ENCODE measurements at regions not wholly inside any gene's neighbourhood (a gene's known extent, or its start where the extent isn't known, plus 50 kb on each side); places are given as distances from the start of the nearest gene placed in this dataset.

DNA sequence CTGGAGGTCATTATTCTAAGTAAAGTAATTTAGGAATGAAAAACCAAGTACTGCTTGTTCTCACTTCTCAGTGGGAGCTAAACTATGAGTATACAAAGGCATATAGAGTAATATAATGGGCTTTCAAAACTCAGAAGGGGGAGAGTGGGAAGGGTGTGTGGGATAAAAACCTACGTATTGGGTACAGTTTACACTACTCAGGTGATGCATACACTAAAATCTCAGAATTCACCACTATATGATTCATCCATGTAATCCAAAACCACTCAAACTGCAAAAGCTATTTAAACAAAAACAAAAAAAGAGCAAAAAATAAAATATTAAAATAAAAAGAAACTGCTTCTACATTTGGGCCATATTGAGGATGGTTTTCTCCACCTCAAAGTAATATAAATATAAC, 623.3 kb downstream of the NSUN3 start:
- no peak overlapping the region for H3K4me2 ChIP-seq
- 76% methylated on average over 1 of the region's 1 CpG for WGBS (ENCODE audit: low lambda C conversion rate, missing lambda C conversion rate)
- no peaks in the 10 kb centered on the region for H3K79me2 ChIP-seq
- no peaks in the 10 kb centered on the region for H3K9me2 ChIP-seq (replicated peaks; ENCODE audit: insufficient read depth)
- H3K27ac ChIP-seq: no peak overlapping the region
- H3K4me1 ChIP-seq (ENCODE audit: insufficient read depth): no peaks in the 10 kb centered on the region
- H3K9me3 ChIP-seq (ENCODE audit: low read depth): peaks cover 4% of the 10 kb centered on the region
- H3K27me3 ChIP-seq: no peaks in the 10 kb centered on the region
- TF ChIP-seq, protein P1, sequence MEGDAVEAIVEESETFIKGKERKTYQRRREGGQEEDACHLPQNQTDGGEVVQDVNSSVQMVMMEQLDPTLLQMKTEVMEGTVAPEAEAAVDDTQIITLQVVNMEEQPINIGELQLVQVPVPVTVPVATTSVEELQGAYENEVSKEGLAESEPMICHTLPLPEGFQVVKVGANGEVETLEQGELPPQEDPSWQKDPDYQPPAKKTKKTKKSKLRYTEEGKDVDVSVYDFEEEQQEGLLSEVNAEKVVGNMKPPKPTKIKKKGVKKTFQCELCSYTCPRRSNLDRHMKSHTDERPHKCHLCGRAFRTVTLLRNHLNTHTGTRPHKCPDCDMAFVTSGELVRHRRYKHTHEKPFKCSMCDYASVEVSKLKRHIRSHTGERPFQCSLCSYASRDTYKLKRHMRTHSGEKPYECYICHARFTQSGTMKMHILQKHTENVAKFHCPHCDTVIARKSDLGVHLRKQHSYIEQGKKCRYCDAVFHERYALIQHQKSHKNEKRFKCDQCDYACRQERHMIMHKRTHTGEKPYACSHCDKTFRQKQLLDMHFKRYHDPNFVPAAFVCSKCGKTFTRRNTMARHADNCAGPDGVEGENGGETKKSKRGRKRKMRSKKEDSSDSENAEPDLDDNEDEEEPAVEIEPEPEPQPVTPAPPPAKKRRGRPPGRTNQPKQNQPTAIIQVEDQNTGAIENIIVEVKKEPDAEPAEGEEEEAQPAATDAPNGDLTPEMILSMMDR (IDR thresholded peaks at IDR 0.05; ENCODE audit: poor library complexity): no peak
- TF ChIP-seq EZH2phosphoT487 (IDR thresholded peaks at IDR 0.05; ENCODE audit: low read depth, severe bottlenecking, unreplicated experiment) (no peak), EZH2 (IDR thresholded peaks at IDR 0.05; ENCODE audit: borderline replicate concordance) (no peak)
- DNase-seq (ENCODE audit: low spot score): no peak
- no peaks in the 10 kb centered on the region for H3K36me3 ChIP-seq (replicated peaks; ENCODE audit: insufficient read depth, low read depth)
- no peak overlapping the region for H2AFZ ChIP-seq
- no peak overlapping the region for H3K4me3 ChIP-seq
- H4K20me1 ChIP-seq (ENCODE audit: insufficient read depth, poor library complexity, severe bottlenecking): no peaks in the 10 kb centered on the region

DNA sequence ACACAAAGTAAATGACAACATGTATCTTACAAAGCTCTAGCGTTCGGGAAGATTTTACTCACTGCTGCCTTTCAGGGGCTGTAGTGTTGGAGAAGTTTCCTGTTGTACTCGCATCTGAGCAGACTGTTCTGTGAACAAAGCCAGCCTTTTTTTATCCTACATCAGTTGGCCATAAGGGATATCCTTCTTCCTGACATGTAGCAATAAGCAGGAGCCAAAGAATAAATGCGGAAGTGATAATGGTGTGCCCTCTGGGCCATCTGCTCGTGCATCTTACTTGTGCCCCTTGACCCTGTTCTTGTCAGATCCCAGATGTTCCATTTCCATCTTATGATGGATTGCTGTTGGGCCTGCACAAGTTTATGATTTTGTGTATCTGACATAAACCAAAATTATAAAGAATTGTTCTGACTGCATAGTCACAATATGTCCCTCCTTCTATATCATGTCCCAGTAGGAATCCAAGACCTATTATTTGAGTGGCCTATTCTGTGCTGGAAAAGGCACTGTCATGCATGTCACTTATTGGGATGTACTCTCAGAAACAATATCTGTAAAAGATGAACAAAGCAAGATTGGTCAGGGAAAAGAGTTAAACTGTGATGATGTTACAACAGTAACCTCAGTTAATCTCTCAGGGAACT, 631.3 kb downstream of the NSUN3 start:
- H3K36me3 ChIP-seq (replicated peaks; ENCODE audit: insufficient read depth, low read depth): no peaks in the 10 kb centered on the region
- no peak overlapping the region for H3K4me2 ChIP-seq
- H4K20me1 ChIP-seq (ENCODE audit: insufficient read depth, poor library complexity, severe bottlenecking): no peaks in the 10 kb centered on the region
- H3K4me1 ChIP-seq (ENCODE audit: insufficient read depth): no peaks in the 10 kb centered on the region
- TF ChIP-seq EZH2phosphoT487 (IDR thresholded peaks at IDR 0.05; ENCODE audit: low read depth, severe bottlenecking, unreplicated experiment) (no peak), EZH2 (IDR thresholded peaks at IDR 0.05; ENCODE audit: borderline replicate concordance) (no peak)
- TF ChIP-seq, protein P1 (IDR thresholded peaks at IDR 0.05; ENCODE audit: poor library complexity): no peak
- no peaks in the 10 kb centered on the region for H3K79me2 ChIP-seq
- H3K27me3 ChIP-seq: no peaks in the 10 kb centered on the region
- no peaks in the 10 kb centered on the region for H3K9me3 ChIP-seq (ENCODE audit: low read depth)
- no peak overlapping the region for H3K27ac ChIP-seq
- WGBS (ENCODE audit: low lambda C conversion rate, missing lambda C conversion rate): 66% methylated on average over 5 of the region's 5 CpGs
- DNase-seq (ENCODE audit: low spot score): no peak
- no peak overlapping the region for H3K4me3 ChIP-seq
- H3K9me2 ChIP-seq (replicated peaks; ENCODE audit: insufficient read depth): no peaks in the 10 kb centered on the region
- H2AFZ ChIP-seq: peak overlapping the region; percentile 22

DNA sequence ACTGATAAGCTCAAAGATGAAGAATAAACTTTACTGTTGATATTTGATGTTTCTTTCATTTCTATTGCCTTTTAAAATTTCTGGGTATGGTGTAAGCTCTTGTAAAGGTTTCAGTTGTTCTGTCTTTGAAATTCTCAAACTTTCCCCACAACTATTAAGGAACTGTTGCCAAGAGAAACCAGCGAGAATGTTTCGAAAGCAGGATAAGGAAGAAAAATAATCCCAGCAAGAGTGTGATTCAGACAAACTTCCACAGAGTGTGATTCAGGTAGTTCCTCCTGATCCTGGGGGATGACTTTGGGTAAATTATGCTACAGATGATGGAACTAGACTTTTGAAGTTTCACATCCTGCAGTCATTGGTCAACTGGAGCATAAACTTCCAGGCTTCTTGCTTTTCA, 632.0 kb downstream of the NSUN3 start:
- Histone ChIP-seq H3K36me3 (replicated peaks; ENCODE audit: insufficient read depth, low read depth) (no peaks in the 10 kb centered on the region), H3K4me2 (no peak overlapping the region), H3K4me1 (ENCODE audit: insufficient read depth) (no peaks in the 10 kb centered on the region), H3K27ac (no peak overlapping the region), H2AFZ (peak overlapping the region; percentile 22), H3K27me3 (no peaks in the 10 kb centered on the region), H3K9me3 (ENCODE audit: low read depth) (no peaks in the 10 kb centered on the region), H3K9me2 (replicated peaks; ENCODE audit: insufficient read depth) (no peaks in the 10 kb centered on the region), H3K4me3 (no peak overlapping the region), H4K20me1 (ENCODE audit: insufficient read depth, poor library complexity, severe bottlenecking) (no peaks in the 10 kb centered on the region), H3K79me2 (no peaks in the 10 kb centered on the region)
- 60% methylated on average over 2 of the region's 2 CpGs for whole genome bisulfite sequencing (ENCODE audit: low lambda C conversion rate, missing lambda C conversion rate)
- DNase-seq (ENCODE audit: low spot score): peak; percentile 5
- no peak for TF ChIP-seq EZH2phosphoT487 (IDR thresholded peaks at IDR 0.05; ENCODE audit: low read depth, severe bottlenecking, unreplicated experiment)

DNA sequence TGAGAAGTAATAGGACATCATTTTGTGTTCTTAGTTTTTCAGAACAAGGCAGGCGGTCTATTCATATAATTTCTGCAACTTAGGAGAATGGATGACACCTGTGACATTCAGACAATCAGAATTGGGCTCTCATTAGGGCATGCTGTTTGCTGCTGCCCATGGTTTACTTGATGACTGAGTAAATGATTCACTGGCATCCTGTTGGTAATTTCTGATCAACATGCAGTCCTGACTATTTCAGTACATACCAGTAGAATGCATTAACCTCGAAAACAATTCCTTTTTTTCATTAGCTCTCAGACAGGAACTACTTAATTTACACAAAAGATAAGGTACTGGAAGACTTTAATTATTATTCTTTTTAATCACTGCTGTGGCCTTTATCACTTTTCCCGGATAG, 641.6 kb downstream of the NSUN3 start:
- H3K4me3 ChIP-seq: no peak overlapping the region
- H2AFZ ChIP-seq: no peak overlapping the region
- no peaks in the 10 kb centered on the region for H3K27me3 ChIP-seq
- no peaks in the 10 kb centered on the region for H3K79me2 ChIP-seq
- 84% methylated on average over 3 of the region's 3 CpGs for WGBS (ENCODE audit: low lambda C conversion rate, missing lambda C conversion rate)
- H3K4me2 ChIP-seq: no peak overlapping the region
- H3K36me3 ChIP-seq (replicated peaks; ENCODE audit: insufficient read depth, low read depth): no peaks in the 10 kb centered on the region
- H3K4me1 ChIP-seq (ENCODE audit: insufficient read depth): no peaks in the 10 kb centered on the region
- TF ChIP-seq EZH2phosphoT487 (IDR thresholded peaks at IDR 0.05; ENCODE audit: low read depth, severe bottlenecking, unreplicated experiment): no peak
- TF ChIP-seq, protein P1 (IDR thresholded peaks at IDR 0.05; ENCODE audit: poor library complexity): no peak
- TF ChIP-seq EZH2 (IDR thresholded peaks at IDR 0.05; ENCODE audit: borderline replicate concordance): no peak
- H3K9me2 ChIP-seq (replicated peaks; ENCODE audit: insufficient read depth): no peaks in the 10 kb centered on the region
- no peak for DNase-seq (ENCODE audit: low spot score)
- H3K9me3 ChIP-seq (ENCODE audit: low read depth): no peaks in the 10 kb centered on the region
- no peak overlapping the region for H3K27ac ChIP-seq
- no peaks in the 10 kb centered on the region for H4K20me1 ChIP-seq (ENCODE audit: insufficient read depth, poor library complexity, severe bottlenecking)
